GM23338 (cell line): ENCODE measurements at regions not wholly inside any gene's neighbourhood (a gene's known extent, or its start where the extent isn't known, plus 50 kb on each side); places are given as distances from the start of the nearest gene placed in this dataset.

Experiments used
- ATAC-seq: fragments of 200-7000 bp; cut with Tn5 transposase; 3 replicates; pipeline ENCODE4 v1.9.1; 2020
- DNase-seq: peaks from one replicate; pipeline ENCODE4 v3.0.0-alpha.2; 2015; ENCODE audit warnings: low spot score
- H2AFZ ChIP-seq: fragments of 200-600 bp; sonication (generic); 2 replicates; pipeline ENCODE4 v1.8.0; 2016; ENCODE audit warnings: antibody characterized with exemption, mild to moderate bottlenecking, moderate library complexity
- H3F3A ChIP-seq: fragments of 200-600 bp; sonication (generic); replicated peaks from 2 replicates; pipeline ENCODE4 v1.8.0; 2017; ENCODE audit warnings: antibody characterized with exemption, mixed run types, low read depth
- H3K27ac ChIP-seq: fragments of 200-600 bp; sonication (generic); 2 replicates; pipeline ENCODE4 v1.6.1; 2016; ENCODE audit warnings: low read depth
- H3K27me3 ChIP-seq: fragments of 200-600 bp; sonication (generic); 2 replicates; pipeline ENCODE4 v1.8.0; 2016; ENCODE audit warnings: mild to moderate bottlenecking, mixed run types, moderate library complexity; ENCODE audit not compliant: insufficient read depth
- H3K36me3 ChIP-seq: fragments of 200-600 bp; sonication (generic); 2 replicates; pipeline ENCODE4 v1.8.0; 2016; ENCODE audit warnings: mild to moderate bottlenecking; ENCODE audit not compliant: insufficient read depth
- H3K4me1 ChIP-seq: fragments of 200-600 bp; sonication (generic); 2 replicates; pipeline ENCODE4 v1.8.0; 2016; ENCODE audit warnings: mild to moderate bottlenecking, moderate library complexity; ENCODE audit not compliant: insufficient read depth
- H3K4me2 ChIP-seq: fragments of 200-600 bp; sonication (generic); 2 replicates; pipeline ENCODE4 v1.7.1; 2017; ENCODE audit warnings: mixed run types
- H3K4me3 ChIP-seq: fragments of 200-600 bp; sonication (generic); 2 replicates; pipeline ENCODE4 v1.6.1; 2016; ENCODE audit warnings: mixed run types
- H3K79me2 ChIP-seq: fragments of 200-600 bp; sonication (generic); replicated peaks from 2 replicates; pipeline ENCODE4 v1.8.0; 2017; ENCODE audit warnings: mild to moderate bottlenecking; ENCODE audit not compliant: insufficient read depth
- H3K9me2 ChIP-seq: fragments of 200-600 bp; sonication (generic); 2 replicates; pipeline ENCODE4 v1.8.0; 2017; ENCODE audit not compliant: insufficient read depth
- H4K20me1 ChIP-seq: fragments of 200-600 bp; sonication (generic); replicated peaks from 2 replicates; pipeline ENCODE4 v1.8.0; 2017; ENCODE audit warnings: mild to moderate bottlenecking; ENCODE audit not compliant: insufficient read depth
- H3K27ac Mint-ChIP-seq: 2 replicates; pipeline ENCODE4 v1.8.0; 2020; ENCODE audit warnings: inconsistent platforms, mild to moderate bottlenecking, moderate library complexity, mixed read lengths
- H3K27me3 Mint-ChIP-seq: 3 replicates; pipeline ENCODE4 v1.8.0; 2022; ENCODE audit warnings: low read depth, mild to moderate bottlenecking, moderate library complexity, mixed read lengths, inconsistent platforms; ENCODE audit not compliant: insufficient read depth, poor library complexity
- H3K36me3 Mint-ChIP-seq: 3 replicates; pipeline ENCODE4 v1.8.0; 2021; ENCODE audit warnings: low read depth, mild to moderate bottlenecking, inconsistent platforms, moderate library complexity, mixed read lengths
- H3K4me1 Mint-ChIP-seq: 3 replicates; pipeline ENCODE4 v1.8.0; 2020; ENCODE audit warnings: mild to moderate bottlenecking, inconsistent platforms, mixed read lengths
- H3K4me3 Mint-ChIP-seq: 3 replicates; pipeline ENCODE4 v1.8.0; 2021; ENCODE audit warnings: moderate library complexity, mild to moderate bottlenecking, inconsistent platforms, mixed read lengths
- H3K9me3 Mint-ChIP-seq: 3 replicates; pipeline ENCODE4 v1.8.0; 2020; ENCODE audit warnings: moderate library complexity, mild to moderate bottlenecking, inconsistent platforms, mixed read lengths
- CREB1 ChIP-seq: fragments of 250-450 bp; sonication (Bioruptor Pico); IDR thresholded peaks from 2 replicates; pipeline ENCODE4 v1.5.0; 2020; ENCODE audit warnings: low read depth, mild to moderate bottlenecking, moderate library complexity
- EZH2 ChIP-seq: fragments of 200-600 bp; sonication (generic); IDR thresholded peaks from one replicate; pipeline ENCODE4 v1.8.0; 2017; ENCODE audit warnings: antibody characterized with exemption, mild to moderate bottlenecking, low read depth; ENCODE audit not compliant: unreplicated experiment
- EZH2phosphoT487 ChIP-seq: fragments of 200-600 bp; sonication (generic); IDR thresholded peaks from one replicate; pipeline ENCODE4 v1.8.1; 2018; ENCODE audit warnings: antibody characterized with exemption; ENCODE audit not compliant: unreplicated experiment
- JUNB ChIP-seq: IDR thresholded peaks from one replicate; pipeline ENCODE4 v1.6.1; 2016; ENCODE audit warnings: antibody characterized with exemption; ENCODE audit not compliant: unreplicated experiment
- NANOG ChIP-seq: IDR thresholded peaks from 2 replicates; pipeline ENCODE4 v1.6.1; 2016; ENCODE audit warnings: antibody characterized with exemption, borderline replicate concordance
- STAT1 ChIP-seq: IDR thresholded peaks from one replicate; pipeline ENCODE4 v1.6.1; 2016; ENCODE audit warnings: antibody characterized with exemption; ENCODE audit not compliant: unreplicated experiment
- TF ChIP-seq, protein P1 (sequence below): IDR thresholded peaks from 2 replicates; pipeline ENCODE4 v1.6.1; 2016; ENCODE audit warnings: antibody characterized with exemption
- TF ChIP-seq, protein P2 (sequence below): fragments of 250-450 bp; sonication (Bioruptor Pico); IDR thresholded peaks from 2 replicates; pipeline ENCODE4 v1.5.0; 2020; ENCODE audit warnings: mild to moderate bottlenecking, moderate library complexity

DNA sequence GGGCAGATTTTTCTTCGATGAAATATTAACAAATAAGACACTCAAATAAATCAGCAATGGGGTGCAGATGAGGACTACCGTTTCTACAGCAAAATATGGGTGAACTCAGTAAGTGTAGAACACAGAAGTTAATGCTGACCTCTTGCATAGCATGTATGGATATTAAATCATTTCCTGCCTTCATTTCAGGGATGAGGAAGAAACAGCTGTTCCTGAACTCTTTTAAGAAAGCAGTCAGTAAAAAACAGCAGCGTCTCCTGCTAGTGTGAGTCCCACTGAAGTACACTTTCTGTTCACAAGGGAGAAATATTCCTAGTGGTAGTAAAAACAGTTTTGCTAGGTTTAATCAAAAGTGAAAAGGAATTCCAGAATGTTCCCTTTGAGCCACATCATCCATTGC is 379.0 kb downstream of the ZEB2 start:
- Mint-ChIP-seq H3K9me3 (no peaks in the 10 kb centered on the region), H3K36me3 (no peaks in the 10 kb centered on the region), H3K27me3 (no peaks in the 10 kb centered on the region), H3K4me3 (no peak overlapping the region), H3K4me1 (no peaks in the 10 kb centered on the region), H3K27ac (no peak overlapping the region)
- DNase-seq = no peak
- Histone ChIP-seq H3K4me2 (no peak overlapping the region), H3K4me3 (no peak overlapping the region), H3K27ac (no peak overlapping the region), H3K36me3 (no peaks in the 10 kb centered on the region), H2AFZ (no peak overlapping the region), H3K79me2 (no peaks in the 10 kb centered on the region), H3F3A (no peaks in the 10 kb centered on the region), H4K20me1 (no peaks in the 10 kb centered on the region), H3K27me3 (no peaks in the 10 kb centered on the region), H3K4me1 (no peaks in the 10 kb centered on the region), H3K9me2 (no peaks in the 10 kb centered on the region)
- TF ChIP-seq EZH2phosphoT487 (no peak), STAT1 (no peak)
- no peak for ATAC-seq

DNA sequence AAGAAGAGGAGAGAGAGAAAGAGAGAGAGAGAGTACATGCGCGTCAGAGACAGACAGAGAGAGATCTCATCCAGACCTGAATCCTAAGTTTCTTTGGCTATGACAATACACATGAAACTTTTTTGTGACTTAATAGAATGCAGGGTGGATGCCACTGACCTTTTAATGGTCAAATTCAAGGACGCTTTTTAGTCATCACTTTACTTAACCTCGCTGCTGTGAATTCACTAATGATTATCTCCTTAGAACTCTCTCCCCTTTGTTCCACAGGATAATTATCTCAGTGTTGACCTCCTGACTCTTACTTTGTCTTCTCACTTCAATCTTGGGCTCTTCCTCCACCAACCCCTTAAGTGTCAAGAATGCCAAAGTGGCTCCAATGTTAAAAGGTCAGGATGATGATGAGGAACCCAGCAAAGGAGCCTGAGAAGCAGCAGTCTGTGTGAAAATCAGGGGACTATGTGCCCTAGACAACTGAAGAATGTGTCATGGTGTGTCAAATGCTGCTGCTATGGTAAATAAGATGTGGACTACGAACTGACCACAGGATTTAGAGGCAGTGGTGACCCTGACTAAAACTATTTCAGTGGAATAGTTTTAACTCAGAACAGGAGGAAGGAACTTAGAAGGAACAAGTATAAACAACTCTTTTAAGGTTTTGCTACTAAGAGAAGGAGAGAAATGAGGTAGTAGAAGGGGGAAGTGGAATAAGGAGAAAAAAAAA is 382.1 kb downstream of the ZEB2 start:
- Mint-ChIP-seq H3K4me1 (peaks cover 5% of the 10 kb centered on the region; the same call in 2 of the 3 replicates), H3K4me3 (no peak overlapping the region), H3K27ac (no peak overlapping the region), H3K36me3 (no peaks in the 10 kb centered on the region), H3K27me3 (no peaks in the 10 kb centered on the region), H3K9me3 (no peaks in the 10 kb centered on the region)
- Histone ChIP-seq H3K4me2 (no peak overlapping the region), H3K27ac (no peak overlapping the region), H3K27me3 (peaks cover 12% of the 10 kb centered on the region; the same call in 1 of the 2 replicates), H3K4me1 (peaks cover 13% of the 10 kb centered on the region; the same call in 1 of the 2 replicates), H4K20me1 (no peaks in the 10 kb centered on the region), H3K79me2 (no peaks in the 10 kb centered on the region), H2AFZ (no peak overlapping the region), H3K4me3 (no peak overlapping the region), H3K36me3 (no peaks in the 10 kb centered on the region), H3F3A (no peaks in the 10 kb centered on the region), H3K9me2 (no peaks in the 10 kb centered on the region)
- no peak for TF ChIP-seq JUNB
- TF ChIP-seq CREB1 (CRISPR knock-in tag) = no peak
- TF ChIP-seq, protein P1, sequence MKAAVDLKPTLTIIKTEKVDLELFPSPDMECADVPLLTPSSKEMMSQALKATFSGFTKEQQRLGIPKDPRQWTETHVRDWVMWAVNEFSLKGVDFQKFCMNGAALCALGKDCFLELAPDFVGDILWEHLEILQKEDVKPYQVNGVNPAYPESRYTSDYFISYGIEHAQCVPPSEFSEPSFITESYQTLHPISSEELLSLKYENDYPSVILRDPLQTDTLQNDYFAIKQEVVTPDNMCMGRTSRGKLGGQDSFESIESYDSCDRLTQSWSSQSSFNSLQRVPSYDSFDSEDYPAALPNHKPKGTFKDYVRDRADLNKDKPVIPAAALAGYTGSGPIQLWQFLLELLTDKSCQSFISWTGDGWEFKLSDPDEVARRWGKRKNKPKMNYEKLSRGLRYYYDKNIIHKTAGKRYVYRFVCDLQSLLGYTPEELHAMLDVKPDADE = no peak
- TF ChIP-seq NANOG = no peak
- TF ChIP-seq EZH2 = no peak
- TF ChIP-seq, protein P2, sequence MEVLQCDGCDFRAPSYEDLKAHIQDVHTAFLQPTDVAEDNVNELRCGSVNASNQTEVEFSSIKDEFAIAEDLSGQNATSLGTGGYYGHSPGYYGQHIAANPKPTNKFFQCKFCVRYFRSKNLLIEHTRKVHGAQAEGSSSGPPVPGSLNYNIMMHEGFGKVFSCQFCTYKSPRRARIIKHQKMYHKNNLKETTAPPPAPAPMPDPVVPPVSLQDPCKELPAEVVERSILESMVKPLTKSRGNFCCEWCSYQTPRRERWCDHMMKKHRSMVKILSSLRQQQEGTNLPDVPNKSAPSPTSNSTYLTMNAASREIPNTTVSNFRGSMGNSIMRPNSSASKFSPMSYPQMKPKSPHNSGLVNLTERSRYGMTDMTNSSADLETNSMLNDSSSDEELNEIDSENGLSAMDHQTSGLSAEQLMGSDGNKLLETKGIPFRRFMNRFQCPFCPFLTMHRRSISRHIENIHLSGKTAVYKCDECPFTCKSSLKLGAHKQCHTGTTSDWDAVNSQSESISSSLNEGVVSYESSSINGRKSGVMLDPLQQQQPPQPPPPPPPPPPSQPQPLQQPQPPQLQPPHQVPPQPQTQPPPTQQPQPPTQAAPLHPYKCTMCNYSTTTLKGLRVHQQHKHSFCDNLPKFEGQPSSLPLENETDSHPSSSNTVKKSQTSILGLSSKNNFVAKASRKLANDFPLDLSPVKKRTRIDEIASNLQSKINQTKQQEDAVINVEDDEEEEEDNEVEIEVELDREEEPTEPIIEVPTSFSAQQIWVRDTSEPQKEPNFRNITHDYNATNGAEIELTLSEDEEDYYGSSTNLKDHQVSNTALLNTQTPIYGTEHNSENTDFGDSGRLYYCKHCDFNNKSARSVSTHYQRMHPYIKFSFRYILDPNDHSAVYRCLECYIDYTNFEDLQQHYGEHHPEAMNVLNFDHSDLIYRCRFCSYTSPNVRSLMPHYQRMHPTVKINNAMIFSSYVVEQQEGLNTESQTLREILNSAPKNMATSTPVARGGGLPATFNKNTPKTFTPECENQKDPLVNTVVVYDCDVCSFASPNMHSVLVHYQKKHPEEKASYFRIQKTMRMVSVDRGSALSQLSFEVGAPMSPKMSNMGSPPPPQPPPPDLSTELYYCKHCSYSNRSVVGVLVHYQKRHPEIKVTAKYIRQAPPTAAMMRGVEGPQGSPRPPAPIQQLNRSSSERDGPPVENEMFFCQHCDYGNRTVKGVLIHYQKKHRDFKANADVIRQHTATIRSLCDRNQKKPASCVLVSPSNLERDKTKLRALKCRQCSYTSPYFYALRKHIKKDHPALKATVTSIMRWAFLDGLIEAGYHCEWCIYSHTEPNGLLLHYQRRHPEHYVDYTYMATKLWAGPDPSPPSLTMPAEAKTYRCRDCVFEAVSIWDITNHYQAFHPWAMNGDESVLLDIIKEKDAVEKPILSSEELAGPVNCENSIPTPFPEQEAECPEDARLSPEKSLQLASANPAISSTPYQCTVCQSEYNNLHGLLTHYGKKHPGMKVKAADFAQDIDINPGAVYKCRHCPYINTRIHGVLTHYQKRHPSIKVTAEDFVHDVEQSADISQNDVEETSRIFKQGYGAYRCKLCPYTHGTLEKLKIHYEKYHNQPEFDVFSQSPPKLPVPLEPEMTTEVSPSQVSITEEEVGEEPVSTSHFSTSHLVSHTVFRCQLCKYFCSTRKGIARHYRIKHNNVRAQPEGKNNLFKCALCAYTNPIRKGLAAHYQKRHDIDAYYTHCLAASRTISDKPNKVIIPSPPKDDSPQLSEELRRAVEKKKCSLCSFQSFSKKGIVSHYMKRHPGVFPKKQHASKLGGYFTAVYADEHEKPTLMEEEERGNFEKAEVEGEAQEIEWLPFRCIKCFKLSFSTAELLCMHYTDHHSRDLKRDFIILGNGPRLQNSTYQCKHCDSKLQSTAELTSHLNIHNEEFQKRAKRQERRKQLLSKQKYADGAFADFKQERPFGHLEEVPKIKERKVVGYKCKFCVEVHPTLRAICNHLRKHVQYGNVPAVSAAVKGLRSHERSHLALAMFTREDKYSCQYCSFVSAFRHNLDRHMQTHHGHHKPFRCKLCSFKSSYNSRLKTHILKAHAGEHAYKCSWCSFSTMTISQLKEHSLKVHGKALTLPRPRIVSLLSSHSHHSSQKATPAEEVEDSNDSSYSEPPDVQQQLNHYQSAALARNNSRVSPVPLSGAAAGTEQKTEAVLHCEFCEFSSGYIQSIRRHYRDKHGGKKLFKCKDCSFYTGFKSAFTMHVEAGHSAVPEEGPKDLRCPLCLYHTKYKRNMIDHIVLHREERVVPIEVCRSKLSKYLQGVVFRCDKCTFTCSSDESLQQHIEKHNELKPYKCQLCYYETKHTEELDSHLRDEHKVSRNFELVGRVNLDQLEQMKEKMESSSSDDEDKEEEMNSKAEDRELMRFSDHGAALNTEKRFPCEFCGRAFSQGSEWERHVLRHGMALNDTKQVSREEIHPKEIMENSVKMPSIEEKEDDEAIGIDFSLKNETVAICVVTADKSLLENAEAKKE = no peak
- TF ChIP-seq EZH2phosphoT487 = no peak
- ATAC-seq (no peak), DNase-seq (no peak)
